Hepatocyte (in vitro differentiated cells): ENCODE measurements at regions not wholly inside any gene's neighbourhood (a gene's known extent, or its start where the extent isn't known, plus 50 kb on each side); places are given as distances from the start of the nearest gene placed in this dataset.

Source experiments
- DNase-seq: peaks from one replicate; pipeline ENCODE4 v3.0.0-alpha.2; 2016; ENCODE audit warnings: low spot score
- H2AFZ ChIP-seq: fragments of 200-600 bp; sonication (generic); 2 replicates; pipeline ENCODE4 v1.6.0; 2016; ENCODE audit warnings: antibody characterized with exemption, mild to moderate bottlenecking
- H3K27ac ChIP-seq: fragments of 200-600 bp; sonication (generic); 2 replicates; pipeline ENCODE4 v1.5.1; 2016; ENCODE audit warnings: mild to moderate bottlenecking
- H3K27me3 ChIP-seq: fragments of 200-600 bp; sonication (generic); 2 replicates; pipeline ENCODE4 v1.6.1; 2016
- H3K36me3 ChIP-seq: fragments of 200-600 bp; sonication (generic); replicated peaks from 2 replicates; pipeline ENCODE4 v1.5.1; 2016; ENCODE audit warnings: low read depth; ENCODE audit not compliant: insufficient read depth
- H3K4me1 ChIP-seq: fragments of 200-600 bp; sonication (generic); 2 replicates; pipeline ENCODE4 v1.5.1; 2016; ENCODE audit warnings: mild to moderate bottlenecking, moderate library complexity; ENCODE audit not compliant: insufficient read depth
- H3K4me2 ChIP-seq: fragments of 200-600 bp; sonication (generic); 2 replicates; pipeline ENCODE4 v1.6.0; 2016
- H3K4me3 ChIP-seq: fragments of 200-600 bp; sonication (generic); 2 replicates; pipeline ENCODE4 v1.5.1; 2016; ENCODE audit warnings: mild to moderate bottlenecking
- H3K79me2 ChIP-seq: fragments of 200-600 bp; sonication (generic); 2 replicates; pipeline ENCODE4 v1.6.0; 2017; ENCODE audit warnings: mild to moderate bottlenecking
- H3K9me2 ChIP-seq: fragments of 200-600 bp; sonication (generic); replicated peaks from 2 replicates; pipeline ENCODE4 v1.6.0; 2017; ENCODE audit warnings: mild to moderate bottlenecking; ENCODE audit not compliant: insufficient read depth
- H3K9me3 ChIP-seq: fragments of 200-600 bp; sonication (generic); 2 replicates; pipeline ENCODE4 v1.5.1; 2016; ENCODE audit warnings: low read depth, mild to moderate bottlenecking
- H4K20me1 ChIP-seq: fragments of 200-600 bp; sonication (generic); 2 replicates; pipeline ENCODE4 v1.6.0; 2016; ENCODE audit warnings: mild to moderate bottlenecking; ENCODE audit not compliant: insufficient read depth, poor library complexity, severe bottlenecking
- CTCF ChIP-seq: fragments of 200-600 bp; sonication (generic); IDR thresholded peaks from 2 replicates; pipeline ENCODE4 v1.5.1; 2016; ENCODE audit warnings: antibody characterized with exemption, mild to moderate bottlenecking; ENCODE audit not compliant: poor library complexity
- EZH2 ChIP-seq: fragments of 200-600 bp; sonication (generic); IDR thresholded peaks from 2 replicates; pipeline ENCODE4 v1.6.1; 2016; ENCODE audit warnings: antibody characterized with exemption, mild to moderate bottlenecking, borderline replicate concordance
- EZH2phosphoT487 ChIP-seq: fragments of 200-600 bp; sonication (generic); IDR thresholded peaks from one replicate; pipeline ENCODE4 v1.6.1; 2018; ENCODE audit warnings: antibody characterized with exemption, mild to moderate bottlenecking, low read depth, moderate library complexity; ENCODE audit not compliant: unreplicated experiment, severe bottlenecking
- WGBS: methylation state at CpG from one replicate; pipeline ENCODE4 v1.1.6; 2016; ENCODE audit warnings: low lambda C conversion rate; ENCODE audit errors: missing lambda C conversion rate; 5-methylcytosine and 5-hydroxymethylcytosine counted together

GRCh38 chr2:117396161-117396560 is 418.3 kb upstream of the DDX18 start:
- no peak overlapping the region for H3K4me3 ChIP-seq
- H3K36me3 ChIP-seq, result no peaks in the 10 kb centered on the region
- no peaks in the 10 kb centered on the region for H3K9me3 ChIP-seq
- H3K27ac ChIP-seq, result no peak overlapping the region
- DNase-seq, result no peak
- no peak overlapping the region for H2AFZ ChIP-seq
- TF ChIP-seq EZH2phosphoT487 (no peak), EZH2 (no peak), CTCF (no peak)
- no peaks in the 10 kb centered on the region for H3K9me2 ChIP-seq
- H3K79me2 ChIP-seq, result no peaks in the 10 kb centered on the region
- H3K27me3 ChIP-seq, result no peaks in the 10 kb centered on the region
- H3K4me1 ChIP-seq, result no peaks in the 10 kb centered on the region
- H3K4me2 ChIP-seq, result no peak overlapping the region
- H4K20me1 ChIP-seq, result no peaks in the 10 kb centered on the region

- H3K27me3 ChIP-seq, result no peaks in the 10 kb centered on the region
- H2AFZ ChIP-seq, result no peak overlapping the region
- no peaks in the 10 kb centered on the region for H3K9me3 ChIP-seq
- 82% methylated on average over 1 of the region's 1 CpG for WGBS
- H3K36me3 ChIP-seq, result no peaks in the 10 kb centered on the region
- no peaks in the 10 kb centered on the region for H3K4me1 ChIP-seq
- no peak overlapping the region for H3K4me2 ChIP-seq
- no peaks in the 10 kb centered on the region for H3K79me2 ChIP-seq
- H3K9me2 ChIP-seq, result no peaks in the 10 kb centered on the region
- no peak overlapping the region for H3K27ac ChIP-seq
- H4K20me1 ChIP-seq, result no peaks in the 10 kb centered on the region
- no peak overlapping the region for H3K4me3 ChIP-seq
- no peak for DNase-seq
- TF ChIP-seq CTCF (no peak), EZH2phosphoT487 (no peak), EZH2 (no peak)
Observed at GRCh38 chr2:117401582-117401981, 412.9 kb upstream of the DDX18 start.

GRCh38 chr2:117406443-117406842 is 408.0 kb upstream of the DDX18 start:
- H3K79me2 ChIP-seq, result no peaks in the 10 kb centered on the region
- no peak overlapping the region for H3K4me3 ChIP-seq
- H3K9me2 ChIP-seq, result no peaks in the 10 kb centered on the region
- no peaks in the 10 kb centered on the region for H3K9me3 ChIP-seq
- H3K4me2 ChIP-seq, result no peak overlapping the region
- TF ChIP-seq CTCF, result no peak
- TF ChIP-seq EZH2, result no peak
- no peak for TF ChIP-seq EZH2phosphoT487
- DNase-seq, result no peak
- H2AFZ ChIP-seq, result no peak overlapping the region
- H3K4me1 ChIP-seq, result no peaks in the 10 kb centered on the region
- H3K27ac ChIP-seq, result no peak overlapping the region
- H4K20me1 ChIP-seq, result no peaks in the 10 kb centered on the region
- 97% methylated on average over 1 of the region's 1 CpG for WGBS
- H3K36me3 ChIP-seq, result no peaks in the 10 kb centered on the region
- no peaks in the 10 kb centered on the region for H3K27me3 ChIP-seq

- no peaks in the 10 kb centered on the region for H3K4me1 ChIP-seq
- no peak overlapping the region for H2AFZ ChIP-seq
- DNase-seq, result no peak
- H3K36me3 ChIP-seq, result no peaks in the 10 kb centered on the region
- no peak overlapping the region for H3K27ac ChIP-seq
- no peak overlapping the region for H3K4me2 ChIP-seq
- H3K9me3 ChIP-seq, result no peaks in the 10 kb centered on the region
- H4K20me1 ChIP-seq, result no peaks in the 10 kb centered on the region
- no peaks in the 10 kb centered on the region for H3K9me2 ChIP-seq
- 67% methylated on average over 4 of the region's 4 CpGs for WGBS
- H3K4me3 ChIP-seq, result no peak overlapping the region
- no peaks in the 10 kb centered on the region for H3K27me3 ChIP-seq
- TF ChIP-seq CTCF, result no peak
- no peak for TF ChIP-seq EZH2
- no peak for TF ChIP-seq EZH2phosphoT487
- H3K79me2 ChIP-seq, result no peaks in the 10 kb centered on the region
Observed at GRCh38 chr2:117407746-117408145, 406.7 kb upstream of the DDX18 start.
